Activated CD4-positive, alpha-beta memory T cell treated with anti-CD3 and anti-CD28 coated beads for 36 hours (primary cell): ENCODE measurements at regions not wholly inside any gene's neighbourhood (a gene's known extent, or its start where the extent isn't known, plus 50 kb on each side); places are given as distances from the start of the nearest gene placed in this dataset.

Experiments
- CTCF ChIA-PET: fragments of 350-600 bp; sonication (Branson Sonifier 250); formaldehyde crosslinking; loops from one replicate; lab custom pipeline; 2021; ENCODE audit warnings: antibody characterized with exemption, inconsistent platforms; lab: Charles Lee
- POLR2A ChIA-PET: fragments of 350-600 bp; sonication (Branson Sonifier 250); formaldehyde crosslinking; loops from one replicate; lab custom pipeline; 2021; ENCODE audit warnings: antibody characterized with exemption; lab: Charles Lee
- DNase-seq: peaks from one replicate; pipeline ENCODE4 v3.0.0-alpha.2; 2020
- H3K27ac Mint-ChIP-seq: one replicate; pipeline ENCODE4 v1.8.0; 2021; ENCODE audit warnings: mixed read lengths
- H3K27me3 Mint-ChIP-seq: one replicate; pipeline ENCODE4 v1.8.0; 2021; ENCODE audit warnings: mixed read lengths
- H3K36me3 Mint-ChIP-seq: one replicate; pipeline ENCODE4 v1.8.0; 2021; ENCODE audit warnings: mixed read lengths
- H3K4me1 Mint-ChIP-seq: one replicate; pipeline ENCODE4 v1.8.0; 2021; ENCODE audit warnings: low read depth, mixed read lengths
- H3K4me3 Mint-ChIP-seq: one replicate; pipeline ENCODE4 v1.8.0; 2021; ENCODE audit warnings: mild to moderate bottlenecking, mixed read lengths
- H3K9me3 Mint-ChIP-seq: one replicate; pipeline ENCODE4 v1.8.0; 2021; ENCODE audit warnings: mixed read lengths
- intact Hi-C: fragments of 100-400 bp; cut with micrococcal nuclease; formaldehyde crosslinking; loops from one replicate; pipeline ENCODE4 v1.15.1; 2023

GRCh38 chrX:40504801-40505605 lies 75.8 kb upstream of the ATP6AP2 start:
- no peaks in the 10 kb centered on the region for H3K27me3 Mint-ChIP-seq
- H3K4me3 Mint-ChIP-seq = no peak overlapping the region
- H3K4me1 Mint-ChIP-seq = no peaks in the 10 kb centered on the region
- no peaks in the 10 kb centered on the region for H3K9me3 Mint-ChIP-seq
- DNase-seq = no peak
- intact Hi-C loops = no loop called here
- no peaks in the 10 kb centered on the region for H3K36me3 Mint-ChIP-seq
- POLR2A ChIA-PET = no interaction called here
- H3K27ac Mint-ChIP-seq = no peak overlapping the region
- CTCF ChIA-PET = no interaction called here

GRCh38 chrX:40503094-40503493 lies 77.7 kb upstream of the ATP6AP2 start:
- intact Hi-C loops = no loop called here

GRCh38 chrX:40502688-40503087 lies 78.1 kb upstream of the ATP6AP2 start:
- Mint-ChIP-seq H3K9me3 (no peaks in the 10 kb centered on the region), H3K4me1 (no peaks in the 10 kb centered on the region), H3K4me3 (no peak overlapping the region), H3K36me3 (no peaks in the 10 kb centered on the region), H3K27ac (no peak overlapping the region), H3K27me3 (no peaks in the 10 kb centered on the region)
- POLR2A ChIA-PET = no interaction called here
- intact Hi-C loops = no loop called here
- no peak for DNase-seq
- CTCF ChIA-PET = no interaction called here

More at GRCh38 chrX:40503094-40503493, 77.7 kb upstream of the ATP6AP2 start:
- no peaks in the 10 kb centered on the region for H3K4me1 Mint-ChIP-seq
- H3K9me3 Mint-ChIP-seq = no peaks in the 10 kb centered on the region
- DNase-seq = no peak
- ChIA-PET CTCF (no interaction called here), POLR2A (no interaction called here)
- H3K36me3 Mint-ChIP-seq = no peaks in the 10 kb centered on the region
- no peaks in the 10 kb centered on the region for H3K27me3 Mint-ChIP-seq
- H3K4me3 Mint-ChIP-seq = no peak overlapping the region
- H3K27ac Mint-ChIP-seq = no peak overlapping the region

- no peaks in the 10 kb centered on the region for H3K27me3 Mint-ChIP-seq
- DNase-seq = no peak
- CTCF ChIA-PET = no interaction called here
- H3K4me3 Mint-ChIP-seq = no peak overlapping the region
- no peaks in the 10 kb centered on the region for H3K36me3 Mint-ChIP-seq
- no peak overlapping the region for H3K27ac Mint-ChIP-seq
- no peaks in the 10 kb centered on the region for H3K4me1 Mint-ChIP-seq
- POLR2A ChIA-PET = no interaction called here
- H3K9me3 Mint-ChIP-seq = no peaks in the 10 kb centered on the region
- intact Hi-C loops = no loop called here
Measured at GRCh38 chrX:40501164-40501855, 79.5 kb upstream of the ATP6AP2 start.

GRCh38 chrX:40496728-40497127 lies 84.0 kb upstream of the ATP6AP2 start:
- Mint-ChIP-seq H3K36me3 (no peaks in the 10 kb centered on the region), H3K27me3 (peaks cover 1% of the 10 kb centered on the region), H3K27ac (no peak overlapping the region), H3K9me3 (no peaks in the 10 kb centered on the region), H3K4me3 (no peak overlapping the region), H3K4me1 (no peaks in the 10 kb centered on the region)
- intact Hi-C loops = no loop called here
- ChIA-PET POLR2A (no interaction called here), CTCF (no interaction called here)
- DNase-seq = no peak

GRCh38 chrX:40495659-40496058 lies 85.1 kb upstream of the ATP6AP2 start:
- H3K27ac Mint-ChIP-seq = no peak overlapping the region
- H3K9me3 Mint-ChIP-seq = no peaks in the 10 kb centered on the region
- intact Hi-C loops = no loop called here
- no peaks in the 10 kb centered on the region for H3K4me1 Mint-ChIP-seq
- ChIA-PET POLR2A (interaction anchor here (0.7 kb wide), 1 partner anchor 254 kb away, joined by 3 read pairs; no protein-coding TSS in a partner anchor), CTCF (no interaction called here)
- peaks cover 1% of the 10 kb centered on the region for H3K27me3 Mint-ChIP-seq
- no peaks in the 10 kb centered on the region for H3K36me3 Mint-ChIP-seq
- no peak overlapping the region for H3K4me3 Mint-ChIP-seq
- DNase-seq = no peak

GRCh38 chrX:40494005-40494404 lies 86.8 kb upstream of the ATP6AP2 start:
- no peaks in the 10 kb centered on the region for H3K36me3 Mint-ChIP-seq

GRCh38 chrX:40488296-40488695 lies 92.5 kb upstream of the ATP6AP2 start:
- intact Hi-C loops = no loop called here
- Mint-ChIP-seq H3K4me3 (no peak overlapping the region), H3K36me3 (no peaks in the 10 kb centered on the region), H3K4me1 (peaks cover 3% of the 10 kb centered on the region), H3K27me3 (no peaks in the 10 kb centered on the region), H3K27ac (no peak overlapping the region), H3K9me3 (peaks cover 4% of the 10 kb centered on the region)
- ChIA-PET CTCF (no interaction called here), POLR2A (no interaction called here)
- no peak for DNase-seq

More at GRCh38 chrX:40494005-40494404, 86.8 kb upstream of the ATP6AP2 start:
- ChIA-PET CTCF (no interaction called here), POLR2A (no interaction called here)
- H3K9me3 Mint-ChIP-seq = no peaks in the 10 kb centered on the region
- intact Hi-C loops = no loop called here
- peaks cover 1% of the 10 kb centered on the region for H3K27me3 Mint-ChIP-seq
- DNase-seq = no peak
- no peak overlapping the region for H3K27ac Mint-ChIP-seq
- H3K4me1 Mint-ChIP-seq = no peaks in the 10 kb centered on the region
- H3K4me3 Mint-ChIP-seq = no peak overlapping the region

GRCh38 chrX:40485973-40486372 lies 94.8 kb upstream of the ATP6AP2 start:
- no peak overlapping the region for H3K27ac Mint-ChIP-seq
- ChIA-PET POLR2A (no interaction called here), CTCF (no interaction called here)
- H3K9me3 Mint-ChIP-seq = peaks cover 4% of the 10 kb centered on the region
- H3K4me3 Mint-ChIP-seq = no peak overlapping the region
- no peaks in the 10 kb centered on the region for H3K36me3 Mint-ChIP-seq
- intact Hi-C loops = no loop called here
- DNase-seq = no peak
- H3K27me3 Mint-ChIP-seq = no peaks in the 10 kb centered on the region
- peaks cover 3% of the 10 kb centered on the region for H3K4me1 Mint-ChIP-seq

GRCh38 chrX:40485102-40485826 lies 95.5 kb upstream of the ATP6AP2 start:
- intact Hi-C loops = no loop called here
- no peaks in the 10 kb centered on the region for H3K36me3 Mint-ChIP-seq
- H3K27ac Mint-ChIP-seq = no peak overlapping the region
- H3K27me3 Mint-ChIP-seq = no peaks in the 10 kb centered on the region
- peaks cover 3% of the 10 kb centered on the region for H3K4me1 Mint-ChIP-seq
- DNase-seq = no peak
- no peak overlapping the region for H3K4me3 Mint-ChIP-seq
- H3K9me3 Mint-ChIP-seq = peaks cover 4% of the 10 kb centered on the region
- ChIA-PET CTCF (no interaction called here), POLR2A (no interaction called here)

- peaks cover 3% of the 10 kb centered on the region for H3K4me1 Mint-ChIP-seq
- H3K4me3 Mint-ChIP-seq = no peak overlapping the region
- H3K9me3 Mint-ChIP-seq = peaks cover 4% of the 10 kb centered on the region
- no peaks in the 10 kb centered on the region for H3K36me3 Mint-ChIP-seq
- intact Hi-C loops = no loop called here
- DNase-seq = no peak
- H3K27me3 Mint-ChIP-seq = no peaks in the 10 kb centered on the region
- ChIA-PET CTCF (no interaction called here), POLR2A (no interaction called here)
- no peak overlapping the region for H3K27ac Mint-ChIP-seq
Measured at GRCh38 chrX:40484408-40485091, 96.2 kb upstream of the ATP6AP2 start.

- H3K27me3 Mint-ChIP-seq = no peaks in the 10 kb centered on the region
- intact Hi-C loops = no loop called here
- POLR2A ChIA-PET = no interaction called here
- H3K9me3 Mint-ChIP-seq = peaks cover 4% of the 10 kb centered on the region
- DNase-seq = no peak
- CTCF ChIA-PET = no interaction called here
- H3K4me3 Mint-ChIP-seq = no peak overlapping the region
- H3K27ac Mint-ChIP-seq = no peak overlapping the region
- H3K36me3 Mint-ChIP-seq = no peaks in the 10 kb centered on the region
- peaks cover 3% of the 10 kb centered on the region for H3K4me1 Mint-ChIP-seq
Measured at GRCh38 chrX:40483502-40483901, 97.3 kb upstream of the ATP6AP2 start.
